ENCODE measurements at regions not wholly inside any gene's neighbourhood (a gene's known extent, or its start where the extent isn't known, plus 50 kb on each side); places are given as distances from the start of the nearest gene placed in this dataset.

GRCh38 chr16:82400046-82400445 lies 226.7 kb upstream of the CDH13 start:
- no peak for TF ChIP-seq CTCF (conservative IDR thresholded peaks at IDR 0.05; ENCODE audit: low read depth, low read length)
- DNase-seq (ENCODE audit: low read depth), result no peak
- H3K4me3 ChIP-seq (ENCODE audit: low read length), result no peak overlapping the region

GRCh38 chr16:82396509-82396908 lies 226.5 kb upstream of the MPHOSPH6 start:
- no peak for TF ChIP-seq CTCF (conservative IDR thresholded peaks at IDR 0.05; ENCODE audit: low read depth, low read length)

GRCh38 chr16:82395212-82395611 lies 225.2 kb upstream of the MPHOSPH6 start:
- no peak for DNase-seq (ENCODE audit: low read depth)
- no peak for TF ChIP-seq CTCF (conservative IDR thresholded peaks at IDR 0.05; ENCODE audit: low read depth, low read length)
- H3K4me3 ChIP-seq (ENCODE audit: low read length), result no peak overlapping the region

More at GRCh38 chr16:82396509-82396908, 226.5 kb upstream of the MPHOSPH6 start:
- no peak for DNase-seq (ENCODE audit: low read depth)
- no peak overlapping the region for H3K4me3 ChIP-seq (ENCODE audit: low read length)

- no peak for TF ChIP-seq CTCF (conservative IDR thresholded peaks at IDR 0.05; ENCODE audit: low read depth, low read length)
- DNase-seq (ENCODE audit: low read depth), result no peak
- no peak overlapping the region for H3K4me3 ChIP-seq (ENCODE audit: low read length)
These were observed 221.7 kb upstream of the MPHOSPH6 start for GRCh38 chr16:82391690-82392089.

- H3K4me3 ChIP-seq (ENCODE audit: low read length), result no peak overlapping the region
These were observed 220.1 kb upstream of the MPHOSPH6 start for GRCh38 chr16:82389956-82390650.

GRCh38 chr16:82386761-82387160 lies 216.7 kb upstream of the MPHOSPH6 start:
- no peak for TF ChIP-seq CTCF (conservative IDR thresholded peaks at IDR 0.05; ENCODE audit: low read depth, low read length)
- DNase-seq (ENCODE audit: low read depth), result no peak
- H3K4me3 ChIP-seq (ENCODE audit: low read length), result no peak overlapping the region

More at GRCh38 chr16:82389956-82390650, 220.1 kb upstream of the MPHOSPH6 start:
- DNase-seq (ENCODE audit: low read depth), result no peak
- no peak for TF ChIP-seq CTCF (conservative IDR thresholded peaks at IDR 0.05; ENCODE audit: low read depth, low read length)

GRCh38 chr16:82384949-82385348 lies 214.9 kb upstream of the MPHOSPH6 start:
- no peak for DNase-seq (ENCODE audit: low read depth)

More at GRCh38 chr16:82384949-82385348, 214.9 kb upstream of the MPHOSPH6 start:
- TF ChIP-seq CTCF (conservative IDR thresholded peaks at IDR 0.05; ENCODE audit: low read depth, low read length), result no peak
- H3K4me3 ChIP-seq (ENCODE audit: low read length), result no peak overlapping the region

Measured in retinal pigment epithelial cell (primary cell).